ENCODE measurements at regions not wholly inside any gene's neighbourhood (a gene's known extent, or its start where the extent isn't known, plus 50 kb on each side); places are given as distances from the start of the nearest gene placed in this dataset.

GRCh38 chr9:12503606-12504122 is 189.5 kb upstream of the TYRP1 start:
- CTCF ChIA-PET = no interaction called here
- H3K4me1 ChIP-seq (ENCODE audit: control insufficient read depth, insufficient read depth, low read length) = no peaks in the 10 kb centered on the region
- no peak overlapping the region for H3K4me3 ChIP-seq (ENCODE audit: low read depth in 2 of 2, low read length in 2 of 2)
- intact Hi-C loops (cut with micrococcal nuclease; ENCODE audit: unreplicated experiment) = no loop called here
- no TSS peak for BruUV-seq (replicated peaks)
- no peak for DNase-seq (ENCODE audit: low read depth, low spot score)
- no peaks in the 10 kb centered on the region for H3K9me3 ChIP-seq (ENCODE audit: control insufficient read depth, insufficient read depth, low read depth, low read length)
- no peaks in the 10 kb centered on the region for H3K36me3 ChIP-seq (ENCODE audit: control insufficient read depth, insufficient read depth, low read length)
- no peaks in the 10 kb centered on the region for H3K27me3 ChIP-seq (ENCODE audit: control insufficient read depth, insufficient read depth, low read length)
- in situ Hi-C loops (cut with HindIII; ENCODE audit: low pct_unique_long_range_greater_than_20kb, low sequenced_read_pairs) = no loop called here
- no peak for TF ChIP-seq POLR2AphosphoS5 (IDR thresholded peaks at IDR 0.05; ENCODE audit: low read depth, low read length)
- TF ChIP-seq CTCF (IDR thresholded peaks at IDR 0.05) = no peak
- no peak for TF ChIP-seq TCF7L2 (IDR thresholded peaks at IDR 0.05; ENCODE audit: low read depth, low read length)
- TF ChIP-seq REST (IDR thresholded peaks at IDR 0.05; ENCODE audit: insufficient read depth in 1 of 2, low read depth in 2 of 2, low read length in 1 of 2) = no peak
- TF ChIP-seq SIN3A (IDR thresholded peaks at IDR 0.05; ENCODE audit: borderline replicate concordance, insufficient read depth, low read depth, low read length) = no peak
- no peak overlapping the region for H3K27ac ChIP-seq (ENCODE audit: low read length)
- no peak for ATAC-seq
- POLR2A ChIA-PET = no interaction called here

GRCh38 chr9:12510551-12510950 is 182.6 kb upstream of the TYRP1 start:
- CTCF ChIA-PET = no interaction called here
- no TSS peak for BruUV-seq (replicated peaks)
- H3K36me3 ChIP-seq (ENCODE audit: control insufficient read depth, insufficient read depth, low read length) = no peaks in the 10 kb centered on the region
- in situ Hi-C loops (cut with HindIII; ENCODE audit: low pct_unique_long_range_greater_than_20kb, low sequenced_read_pairs) = no loop called here
- H3K4me1 ChIP-seq (ENCODE audit: control insufficient read depth, insufficient read depth, low read length) = no peaks in the 10 kb centered on the region
- H3K9me3 ChIP-seq (ENCODE audit: control insufficient read depth, insufficient read depth, low read depth, low read length) = no peaks in the 10 kb centered on the region
- no peak overlapping the region for H3K4me3 ChIP-seq (ENCODE audit: low read depth in 2 of 2, low read length in 2 of 2)
- no peaks in the 10 kb centered on the region for H3K27me3 ChIP-seq (ENCODE audit: control insufficient read depth, insufficient read depth, low read length)
- intact Hi-C loops (cut with micrococcal nuclease; ENCODE audit: unreplicated experiment) = no loop called here
- H3K27ac ChIP-seq (ENCODE audit: low read length) = no peak overlapping the region
- POLR2A ChIA-PET = no interaction called here
- DNase-seq (ENCODE audit: low read depth, low spot score) (no peak), ATAC-seq (no peak)
- TF ChIP-seq TCF7L2 (IDR thresholded peaks at IDR 0.05; ENCODE audit: low read depth, low read length) = no peak
- TF ChIP-seq CTCF (IDR thresholded peaks at IDR 0.05) = no peak
- TF ChIP-seq SIN3A (IDR thresholded peaks at IDR 0.05; ENCODE audit: borderline replicate concordance, insufficient read depth, low read depth, low read length) = no peak
- TF ChIP-seq POLR2AphosphoS5 (IDR thresholded peaks at IDR 0.05; ENCODE audit: low read depth, low read length) = no peak
- TF ChIP-seq REST (IDR thresholded peaks at IDR 0.05; ENCODE audit: insufficient read depth in 1 of 2, low read depth in 2 of 2, low read length in 1 of 2) = no peak

Measured in Panc1 (cell line).